NT2/D1 (cell line): ENCODE measurements at regions not wholly inside any gene's neighbourhood (a gene's known extent, or its start where the extent isn't known, plus 50 kb on each side); places are given as distances from the start of the nearest gene placed in this dataset.

Experiments
- SUZ12 ChIP-seq: IDR thresholded peaks from 2 replicates; pipeline ENCODE4 v1.6.1; 2011; ENCODE audit not compliant: insufficient read length, insufficient read depth; ENCODE audit errors: extremely low read depth
- YY1 ChIP-seq: IDR thresholded peaks from 2 replicates; pipeline ENCODE4 v1.6.1; 2011; ENCODE audit not compliant: insufficient read length, insufficient read depth
- ZNF274 ChIP-seq: IDR thresholded peaks from 2 replicates; pipeline ENCODE4 v1.6.1; 2011; ENCODE audit warnings: mild to moderate bottlenecking, low read depth, low read length

- TF ChIP-seq SUZ12 (no peak), YY1 (no peak), ZNF274 (no peak)
These were observed 835.5 kb downstream of the TLE4 start for GRCh38 chr9:80407220-80407619.
